Progenitor cell of endocrine pancreas (in vitro differentiated cells): ENCODE measurements at regions not wholly inside any gene's neighbourhood (a gene's known extent, or its start where the extent isn't known, plus 50 kb on each side); places are given as distances from the start of the nearest gene placed in this dataset.

Experiments used
- DNase-seq: peaks from one replicate; pipeline ENCODE4 v3.0.0; 2021; ENCODE audit warnings: low spot score; ENCODE audit not compliant: unreplicated experiment
- H3K27ac Mint-ChIP-seq: 2 replicates; pipeline ENCODE4 v1.8.0; 2021; ENCODE audit warnings: mild to moderate bottlenecking, moderate library complexity, mixed read lengths
- H3K27me3 Mint-ChIP-seq: 2 replicates; pipeline ENCODE4 v1.8.0; 2021; ENCODE audit warnings: mixed read lengths
- H3K36me3 Mint-ChIP-seq: 2 replicates; pipeline ENCODE4 v1.8.0; 2022; ENCODE audit warnings: mixed read lengths; ENCODE audit not compliant: insufficient read depth
- H3K4me1 Mint-ChIP-seq: 2 replicates; pipeline ENCODE4 v1.8.0; 2021; ENCODE audit warnings: low read depth, mixed read lengths
- H3K4me3 Mint-ChIP-seq: 2 replicates; pipeline ENCODE4 v1.8.0; 2021; ENCODE audit warnings: low read depth, mild to moderate bottlenecking, moderate library complexity, mixed read lengths
- H3K9me3 Mint-ChIP-seq: 2 replicates; pipeline ENCODE4 v1.8.0; 2021; ENCODE audit warnings: low read depth, mixed read lengths
- TF ChIP-seq, protein P1 (sequence below): fragments of 200-600 bp; sonication (generic); IDR thresholded peaks from one replicate; pipeline ENCODE4 v1.5.0; 2021; ENCODE audit warnings: antibody characterized with exemption, mild to moderate bottlenecking; ENCODE audit not compliant: unreplicated experiment

DNA sequence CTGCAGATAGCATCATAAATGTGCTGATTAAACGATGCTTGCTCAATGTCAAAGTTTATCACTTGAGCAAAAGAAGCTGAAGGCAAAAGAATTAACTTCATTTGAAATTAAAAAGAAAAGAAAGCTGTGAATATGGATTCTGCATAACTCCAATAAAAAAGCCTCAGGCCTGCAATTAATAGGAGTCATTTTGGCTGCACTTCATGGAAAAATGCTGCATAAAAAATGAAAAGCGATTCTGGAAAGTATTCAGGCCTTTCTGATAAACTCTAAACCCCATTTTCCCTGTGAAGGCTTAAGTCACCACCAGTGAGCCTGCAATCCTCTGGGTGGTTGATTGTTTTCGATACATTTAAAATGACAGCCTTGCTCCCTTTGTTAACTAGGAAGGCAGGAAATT, 1793.4 kb downstream of the SUCLG1 start:
- no peaks in the 10 kb centered on the region for H3K4me1 Mint-ChIP-seq
- H3K36me3 Mint-ChIP-seq, result no peaks in the 10 kb centered on the region
- no peak for DNase-seq
- no peaks in the 10 kb centered on the region for H3K9me3 Mint-ChIP-seq
- H3K27me3 Mint-ChIP-seq, result no peaks in the 10 kb centered on the region
- TF ChIP-seq, protein P1, sequence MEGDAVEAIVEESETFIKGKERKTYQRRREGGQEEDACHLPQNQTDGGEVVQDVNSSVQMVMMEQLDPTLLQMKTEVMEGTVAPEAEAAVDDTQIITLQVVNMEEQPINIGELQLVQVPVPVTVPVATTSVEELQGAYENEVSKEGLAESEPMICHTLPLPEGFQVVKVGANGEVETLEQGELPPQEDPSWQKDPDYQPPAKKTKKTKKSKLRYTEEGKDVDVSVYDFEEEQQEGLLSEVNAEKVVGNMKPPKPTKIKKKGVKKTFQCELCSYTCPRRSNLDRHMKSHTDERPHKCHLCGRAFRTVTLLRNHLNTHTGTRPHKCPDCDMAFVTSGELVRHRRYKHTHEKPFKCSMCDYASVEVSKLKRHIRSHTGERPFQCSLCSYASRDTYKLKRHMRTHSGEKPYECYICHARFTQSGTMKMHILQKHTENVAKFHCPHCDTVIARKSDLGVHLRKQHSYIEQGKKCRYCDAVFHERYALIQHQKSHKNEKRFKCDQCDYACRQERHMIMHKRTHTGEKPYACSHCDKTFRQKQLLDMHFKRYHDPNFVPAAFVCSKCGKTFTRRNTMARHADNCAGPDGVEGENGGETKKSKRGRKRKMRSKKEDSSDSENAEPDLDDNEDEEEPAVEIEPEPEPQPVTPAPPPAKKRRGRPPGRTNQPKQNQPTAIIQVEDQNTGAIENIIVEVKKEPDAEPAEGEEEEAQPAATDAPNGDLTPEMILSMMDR, result no peak
- H3K27ac Mint-ChIP-seq, result no peak overlapping the region
- no peak overlapping the region for H3K4me3 Mint-ChIP-seq

GRCh38 chr2:82657106-82657505, 1802.0 kb downstream of the SUCLG1 start:
- Mint-ChIP-seq H3K36me3 (no peaks in the 10 kb centered on the region), H3K27me3 (no peaks in the 10 kb centered on the region), H3K4me3 (no peak overlapping the region), H3K27ac (no peak overlapping the region), H3K4me1 (peaks cover under 1% of the 10 kb centered on the region), H3K9me3 (no peaks in the 10 kb centered on the region)
- TF ChIP-seq, protein P1, result no peak
- DNase-seq, result no peak

DNA sequence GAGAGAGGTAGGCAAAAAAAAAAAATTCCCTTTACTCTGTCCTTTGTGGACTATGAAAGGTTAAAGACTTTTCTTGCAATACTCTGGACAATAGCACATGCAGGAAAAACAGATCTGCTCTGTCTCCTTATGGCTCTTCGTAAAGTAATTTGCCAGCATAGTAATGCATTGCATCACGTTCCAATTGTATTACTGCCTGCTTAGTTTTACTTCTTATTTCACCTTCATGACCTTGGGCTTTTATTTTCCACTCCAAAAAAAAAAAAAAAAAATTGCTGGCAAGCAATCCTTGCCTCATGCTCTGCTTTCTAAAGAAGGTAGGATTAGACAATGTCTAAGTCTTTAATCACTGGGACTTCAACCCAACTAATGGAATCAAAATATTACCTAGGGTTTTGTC, 1802.7 kb downstream of the SUCLG1 start:
- TF ChIP-seq, protein P1, result no peak
- H3K27ac Mint-ChIP-seq, result no peak overlapping the region
- DNase-seq, result no peak
- no peaks in the 10 kb centered on the region for H3K36me3 Mint-ChIP-seq
- H3K9me3 Mint-ChIP-seq, result no peaks in the 10 kb centered on the region
- no peaks in the 10 kb centered on the region for H3K27me3 Mint-ChIP-seq
- H3K4me3 Mint-ChIP-seq, result no peak overlapping the region
- H3K4me1 Mint-ChIP-seq, result peaks cover 1% of the 10 kb centered on the region

DNA sequence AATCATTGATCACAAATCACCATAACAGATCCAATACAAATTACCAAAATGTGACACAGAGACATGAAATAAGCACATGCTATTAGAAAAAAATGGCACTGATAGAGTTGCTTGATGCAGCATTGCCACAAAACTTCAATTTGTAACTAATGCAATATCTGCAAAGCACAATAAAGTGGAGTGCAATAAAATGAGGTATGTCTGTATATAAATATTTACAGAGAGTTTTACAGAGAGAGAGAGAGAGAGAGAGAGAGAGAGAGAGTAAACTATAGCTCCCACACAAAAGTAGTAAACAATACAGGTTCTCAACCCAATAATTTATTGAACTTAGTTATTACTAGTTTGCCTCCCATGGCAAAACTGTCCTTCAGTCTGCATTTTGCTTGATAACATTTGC, 1807.0 kb downstream of the SUCLG1 start:
- Mint-ChIP-seq H3K27ac (no peak overlapping the region), H3K4me1 (peaks cover 1% of the 10 kb centered on the region), H3K27me3 (no peaks in the 10 kb centered on the region), H3K4me3 (no peak overlapping the region), H3K36me3 (no peaks in the 10 kb centered on the region), H3K9me3 (peaks cover 6% of the 10 kb centered on the region)
- TF ChIP-seq, protein P1, result no peak
- DNase-seq, result no peak

DNA sequence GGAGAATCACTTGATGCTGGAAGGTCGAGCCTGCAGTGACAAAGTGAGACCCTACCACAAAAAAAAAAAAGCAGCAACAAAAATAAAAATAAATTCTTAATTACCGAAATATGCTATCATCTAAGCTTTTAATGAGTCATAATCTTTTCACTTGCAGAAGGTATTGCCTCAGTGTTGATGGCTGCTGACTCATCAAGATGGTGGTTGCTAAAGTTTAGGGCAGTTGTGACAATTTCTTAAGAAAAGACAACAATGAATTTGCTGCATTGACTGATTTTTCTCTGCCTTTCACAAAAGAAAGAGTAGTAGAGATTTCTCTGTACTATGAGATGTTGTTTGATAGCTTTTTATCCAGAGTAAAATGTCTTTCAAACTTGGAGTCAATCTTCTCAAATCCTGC, 1809.0 kb downstream of the SUCLG1 start:
- peaks cover 6% of the 10 kb centered on the region for H3K9me3 Mint-ChIP-seq
- H3K27me3 Mint-ChIP-seq, result no peaks in the 10 kb centered on the region
- TF ChIP-seq, protein P1, result no peak
- H3K36me3 Mint-ChIP-seq, result no peaks in the 10 kb centered on the region
- no peak for DNase-seq
- H3K27ac Mint-ChIP-seq, result no peak overlapping the region
- peaks cover 1% of the 10 kb centered on the region for H3K4me1 Mint-ChIP-seq
- H3K4me3 Mint-ChIP-seq, result no peak overlapping the region
